NB4 (cell line): ENCODE measurements at regions not wholly inside any gene's neighbourhood (a gene's known extent, or its start where the extent isn't known, plus 50 kb on each side); places are given as distances from the start of the nearest gene placed in this dataset.

ENCODE experiments used
- CTCF ChIP-seq: IDR thresholded peaks from one replicate; pipeline ENCODE4 v1.5.1; 2012; ENCODE audit warnings: low read depth, low read length
- POLR2A ChIP-seq: IDR thresholded peaks from 2 replicates; pipeline ENCODE4 v1.6.1; 2011; ENCODE audit warnings: mild to moderate bottlenecking; ENCODE audit not compliant: insufficient read length; ENCODE audit errors: extremely low read depth

- TF ChIP-seq CTCF, result no peak
- TF ChIP-seq POLR2A, result no peak
Observed at GRCh38 chr7:84693483-84693882, 493.4 kb downstream of the SEMA3D start.
